ENCODE measurements at regions not wholly inside any gene's neighbourhood (a gene's known extent, or its start where the extent isn't known, plus 50 kb on each side); places are given as distances from the start of the nearest gene placed in this dataset.

- DNase-seq: no peak
- TF ChIP-seq POLR2A (IDR thresholded peaks at IDR 0.05; ENCODE audit: low read length) (no peak), GATA1 (IDR thresholded peaks at IDR 0.05; ENCODE audit: low read depth, low read length) (no peak)
Observed at GRCh38 chr14:98754343-98755020, 517.5 kb downstream of the BCL11B start.

- no peak for DNase-seq
- TF ChIP-seq POLR2A (IDR thresholded peaks at IDR 0.05; ENCODE audit: low read length): no peak
- no peak for TF ChIP-seq GATA1 (IDR thresholded peaks at IDR 0.05; ENCODE audit: low read depth, low read length)
Observed at GRCh38 chr14:98756749-98757148, 515.2 kb downstream of the BCL11B start.

GRCh38 chr14:98758440-98758839 is 513.6 kb downstream of the BCL11B start:
- TF ChIP-seq POLR2A (IDR thresholded peaks at IDR 0.05; ENCODE audit: low read length) (no peak), GATA1 (IDR thresholded peaks at IDR 0.05; ENCODE audit: low read depth, low read length) (no peak)
- no peak for DNase-seq

GRCh38 chr14:98761993-98762392 is 510.0 kb downstream of the BCL11B start:
- no peak for DNase-seq
- TF ChIP-seq POLR2A (IDR thresholded peaks at IDR 0.05; ENCODE audit: low read length): no peak
- TF ChIP-seq GATA1 (IDR thresholded peaks at IDR 0.05; ENCODE audit: low read depth, low read length): no peak

DNA sequence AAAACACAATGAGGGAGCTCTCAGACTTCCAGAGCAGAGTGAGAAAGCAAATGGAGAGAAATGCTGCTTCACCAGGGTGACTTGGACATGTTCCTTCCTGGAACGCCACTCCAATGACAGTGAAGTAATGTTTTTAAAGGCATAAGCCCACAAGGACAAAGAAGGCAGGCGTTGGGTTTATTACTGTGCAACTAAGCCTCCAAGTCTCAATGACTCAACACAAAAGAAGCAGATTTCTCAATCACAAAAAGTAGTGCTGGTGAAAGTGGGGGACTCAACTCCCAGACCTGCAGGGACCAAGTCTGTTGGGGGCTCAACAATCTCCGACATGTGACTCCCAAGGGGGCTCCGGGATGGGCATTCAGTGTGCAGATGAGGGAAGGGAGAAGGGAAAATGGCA is 505.2 kb downstream of the BCL11B start:
- no peak for DNase-seq
- TF ChIP-seq GATA1 (IDR thresholded peaks at IDR 0.05; ENCODE audit: low read depth, low read length) (no peak), POLR2A (IDR thresholded peaks at IDR 0.05; ENCODE audit: low read length) (no peak)

DNA sequence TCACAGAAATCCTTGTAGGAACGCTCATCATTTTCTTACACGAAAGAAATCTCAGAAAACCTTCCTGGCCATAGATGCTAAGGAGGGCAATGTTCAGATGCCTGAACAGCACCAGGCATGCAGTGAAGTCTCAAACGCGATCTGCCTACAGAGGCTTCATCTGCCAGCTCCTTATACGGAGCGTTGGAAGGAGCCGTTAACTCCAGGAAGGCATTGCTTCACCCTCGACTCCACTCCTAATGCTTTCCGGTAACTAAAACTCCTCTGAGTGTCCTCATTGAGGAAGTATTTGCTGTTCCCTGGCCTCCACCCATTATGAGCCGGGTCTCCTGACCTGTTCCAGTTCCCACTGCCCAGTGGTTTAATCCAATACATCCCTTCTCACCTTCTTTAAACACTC is 502.7 kb downstream of the BCL11B start:
- no peak for DNase-seq
- TF ChIP-seq GATA1 (IDR thresholded peaks at IDR 0.05; ENCODE audit: low read depth, low read length) (no peak), POLR2A (IDR thresholded peaks at IDR 0.05; ENCODE audit: low read length) (no peak)

- no peak for DNase-seq
- TF ChIP-seq POLR2A (IDR thresholded peaks at IDR 0.05; ENCODE audit: low read length) (no peak), GATA1 (IDR thresholded peaks at IDR 0.05; ENCODE audit: low read depth, low read length) (no peak)
Observed at GRCh38 chr14:98770151-98770550, 501.8 kb downstream of the BCL11B start.

GRCh38 chr14:98773814-98774213 is 498.2 kb downstream of the BCL11B start:
- TF ChIP-seq POLR2A (IDR thresholded peaks at IDR 0.05; ENCODE audit: low read length) (no peak), GATA1 (IDR thresholded peaks at IDR 0.05; ENCODE audit: low read depth, low read length) (no peak)
- DNase-seq: no peak

DNA sequence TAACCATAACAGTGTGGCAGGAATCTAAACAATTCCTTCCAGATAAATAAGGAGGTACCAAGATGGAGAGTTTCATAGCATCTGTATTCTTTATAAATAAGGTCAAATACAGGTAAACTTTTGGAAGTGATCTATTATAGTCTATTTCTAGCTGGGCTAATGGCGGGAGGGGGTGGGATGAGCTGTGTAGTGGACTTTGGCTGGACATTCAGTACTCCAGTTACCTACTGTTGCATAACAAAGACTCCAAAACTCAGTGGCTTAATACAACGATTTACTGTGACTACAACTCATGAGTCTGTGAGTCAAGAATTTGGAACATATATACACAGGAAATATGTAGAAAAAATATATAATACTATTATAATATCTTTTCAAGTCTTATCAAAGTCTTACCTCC is 496.1 kb downstream of the BCL11B start:
- no peak for TF ChIP-seq POLR2A (IDR thresholded peaks at IDR 0.05; ENCODE audit: low read length)
- no peak for TF ChIP-seq GATA1 (IDR thresholded peaks at IDR 0.05; ENCODE audit: low read depth, low read length)
- no peak for DNase-seq

DNA sequence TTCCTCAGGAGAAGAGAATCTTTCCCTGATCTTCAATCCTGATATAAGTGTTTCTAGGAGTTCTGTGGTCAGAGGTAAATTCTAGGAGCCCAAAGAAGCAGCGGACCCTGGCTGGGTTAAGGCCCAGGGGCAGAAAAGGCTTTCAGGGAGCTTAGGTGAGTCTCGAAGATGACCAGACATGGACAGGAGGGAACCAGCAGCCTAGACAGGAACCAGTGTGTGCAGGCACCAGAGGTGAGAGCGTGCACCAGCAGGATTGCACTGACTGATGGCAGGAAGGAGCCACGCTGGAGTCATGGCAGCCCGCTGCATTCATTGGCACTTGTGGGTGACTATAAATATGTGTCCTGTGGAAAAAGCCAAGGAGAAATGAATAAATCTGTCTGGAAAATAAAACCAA is 489.9 kb downstream of the BCL11B start:
- DNase-seq: no peak
- TF ChIP-seq POLR2A (IDR thresholded peaks at IDR 0.05; ENCODE audit: low read length) (no peak), GATA1 (IDR thresholded peaks at IDR 0.05; ENCODE audit: low read depth, low read length) (no peak)

- no peak for DNase-seq
- no peak for TF ChIP-seq GATA1 (IDR thresholded peaks at IDR 0.05; ENCODE audit: low read depth, low read length)
- no peak for TF ChIP-seq POLR2A (IDR thresholded peaks at IDR 0.05; ENCODE audit: low read length)
Observed at GRCh38 chr14:98785578-98785977, 486.4 kb downstream of the BCL11B start.

GRCh38 chr14:98786456-98786855 is 485.5 kb downstream of the BCL11B start:
- TF ChIP-seq GATA1 (IDR thresholded peaks at IDR 0.05; ENCODE audit: low read depth, low read length): no peak
- TF ChIP-seq POLR2A (IDR thresholded peaks at IDR 0.05; ENCODE audit: low read length): no peak
- DNase-seq: no peak

GRCh38 chr14:98791661-98792060 is 480.3 kb downstream of the BCL11B start:
- no peak for DNase-seq
- TF ChIP-seq POLR2A (IDR thresholded peaks at IDR 0.05; ENCODE audit: low read length) (no peak), GATA1 (IDR thresholded peaks at IDR 0.05; ENCODE audit: low read depth, low read length) (no peak)

DNA sequence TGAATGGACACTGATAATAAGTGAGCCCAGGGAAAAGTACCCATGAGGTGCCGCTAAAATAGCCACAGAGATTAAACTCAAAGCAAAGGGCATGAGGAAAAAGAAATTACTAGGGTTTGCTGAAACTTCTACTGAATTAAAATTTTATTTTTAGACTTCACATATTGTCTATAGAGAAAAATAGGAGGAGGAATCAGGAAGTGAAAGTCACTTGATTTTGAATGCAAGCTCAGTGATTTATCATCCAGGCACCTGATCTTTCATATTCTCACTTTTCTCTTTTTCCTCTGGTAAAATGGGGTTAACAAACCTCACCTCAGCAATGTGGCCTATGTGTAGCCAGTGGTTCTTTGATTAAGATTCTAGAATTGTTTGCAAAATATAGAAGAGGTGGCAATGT is 479.8 kb downstream of the BCL11B start:
- no peak for TF ChIP-seq GATA1 (IDR thresholded peaks at IDR 0.05; ENCODE audit: low read depth, low read length)
- DNase-seq: no peak

GRCh38 chr14:98798099-98798498 is 473.9 kb downstream of the BCL11B start:
- no peak for DNase-seq
- TF ChIP-seq POLR2A (IDR thresholded peaks at IDR 0.05; ENCODE audit: low read length): no peak
- TF ChIP-seq GATA1 (IDR thresholded peaks at IDR 0.05; ENCODE audit: low read depth, low read length): no peak

DNA sequence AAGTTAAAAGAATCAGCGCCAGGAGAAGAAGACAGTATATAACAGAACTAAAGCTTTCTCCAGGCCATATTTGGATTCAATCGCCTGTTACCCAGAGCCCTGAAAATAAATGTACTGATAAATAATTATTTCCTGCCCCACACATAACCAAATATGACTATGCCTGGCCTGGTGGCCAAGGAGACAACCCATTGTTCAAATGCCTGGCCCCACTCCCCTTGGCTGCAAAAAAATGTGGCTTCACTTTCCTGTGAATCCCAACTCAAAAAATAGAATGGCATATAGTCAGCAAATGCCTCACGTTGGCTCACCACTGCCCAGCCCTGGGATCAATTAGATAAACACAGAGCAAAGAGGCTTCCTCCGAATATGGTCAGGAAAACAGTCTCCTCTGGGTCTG is 472.1 kb downstream of the BCL11B start:
- DNase-seq: no peak
- TF ChIP-seq GATA1 (IDR thresholded peaks at IDR 0.05; ENCODE audit: low read depth, low read length): no peak

Data from erythroblast (primary cell).